ENCODE measurements at regions not wholly inside any gene's neighbourhood (a gene's known extent, or its start where the extent isn't known, plus 50 kb on each side); places are given as distances from the start of the nearest gene placed in this dataset.
"Not testable (repeated sequence)": the region's sequence is repeated elsewhere in the genome, so short reads cannot be mapped to it uniquely, and the experiment has no call there.

GRCh38 chr6:68012822-68013221, 622.3 kb upstream of the ADGRB3 start:
- DNase-seq, result no peak

- DNase-seq, result no peak
These were observed 624.1 kb upstream of the ADGRB3 start for GRCh38 chr6:68010936-68011335.

GRCh38 chr6:68008445-68008844, 626.6 kb upstream of the ADGRB3 start:
- DNase-seq, result no peak

GRCh38 chr6:68007717-68008116, 627.4 kb upstream of the ADGRB3 start:
- DNase-seq, result no peak

GRCh38 chr6:67986694-67987232, 648.3 kb upstream of the ADGRB3 start:
- DNase-seq, result no peak

GRCh38 chr6:67976486-67976885, 658.6 kb upstream of the ADGRB3 start:
- no peak for DNase-seq

GRCh38 chr6:67974931-67975330, 660.2 kb upstream of the ADGRB3 start:
- DNase-seq, result no peak

GRCh38 chr6:67971812-67972211, 663.3 kb upstream of the ADGRB3 start:
- no peak for DNase-seq

- no peak for DNase-seq
These were observed 668.3 kb upstream of the ADGRB3 start for GRCh38 chr6:67966830-67967229.

- no peak for DNase-seq
These were observed 678.7 kb upstream of the ADGRB3 start for GRCh38 chr6:67956352-67956751.

GRCh38 chr6:67952948-67953347, 682.1 kb upstream of the ADGRB3 start:
- no peak for DNase-seq

- no peak for DNase-seq
These were observed 683.0 kb upstream of the ADGRB3 start for GRCh38 chr6:67952121-67952520.

- not testable (repeated sequence) for DNase-seq
These were observed 687.3 kb upstream of the ADGRB3 start for GRCh38 chr6:67947762-67948161.

- no peak for DNase-seq
These were observed 699.1 kb upstream of the ADGRB3 start for GRCh38 chr6:67935976-67936477.

GRCh38 chr6:67933278-67933677, 701.8 kb upstream of the ADGRB3 start:
- DNase-seq, result no peak

- not testable (repeated sequence) for DNase-seq
These were observed 712.5 kb upstream of the ADGRB3 start for GRCh38 chr6:67922588-67922987.

- DNase-seq, result not testable (repeated sequence)
These were observed 715.0 kb upstream of the ADGRB3 start for GRCh38 chr6:67920040-67920439.

- DNase-seq, result no peak
These were observed 718.7 kb upstream of the ADGRB3 start for GRCh38 chr6:67916399-67916798.

GRCh38 chr6:67914419-67914818, 720.7 kb upstream of the ADGRB3 start:
- DNase-seq, result no peak

GRCh38 chr6:67909354-67909753, 725.7 kb upstream of the ADGRB3 start:
- DNase-seq, result no peak

- DNase-seq, result no peak
These were observed 726.7 kb upstream of the ADGRB3 start for GRCh38 chr6:67908379-67908778.

- DNase-seq, result not testable (repeated sequence)
These were observed 730.3 kb upstream of the ADGRB3 start for GRCh38 chr6:67904735-67905134.

GRCh38 chr6:67898875-67899274, 736.2 kb upstream of the ADGRB3 start:
- no peak for DNase-seq

GRCh38 chr6:67897998-67898607, 737.0 kb upstream of the ADGRB3 start:
- DNase-seq, result no peak
